Mesenchymal stem cell (in vitro differentiated cells and primary cell): ENCODE measurements at regions not wholly inside any gene's neighbourhood (a gene's known extent, or its start where the extent isn't known, plus 50 kb on each side); places are given as distances from the start of the nearest gene placed in this dataset.

Experiments
- DNase-seq: peaks from one replicate; pipeline ENCODE4 v3.0.0-alpha.2; 2013
- H2AFZ ChIP-seq: one replicate; pipeline ENCODE4 v1.6.1; 2013; ENCODE audit warnings: low read depth, mild to moderate bottlenecking, control low read depth, inconsistent platforms, low read length, moderate library complexity
- H2AK5ac ChIP-seq: 2 replicates; pipeline ENCODE4 v1.6.1; 2013; ENCODE audit warnings: low read length, moderate library complexity, mild to moderate bottlenecking, inconsistent platforms; ENCODE audit not compliant: severe bottlenecking
- H2BK120ac ChIP-seq: one replicate; pipeline ENCODE4 v1.6.1; 2013; ENCODE audit warnings: low read depth, mild to moderate bottlenecking, inconsistent platforms, low read length, moderate library complexity
- H2BK12ac ChIP-seq, 2 experiments: one replicate each; pipeline ENCODE4 v1.6.1; 2013; ENCODE audit warnings: inconsistent platforms in 2 of 2, low read length in 2 of 2, mild to moderate bottlenecking in 2 of 2, moderate library complexity in 2 of 2, control low read depth in 1 of 2
- H2BK15ac ChIP-seq: one replicate; pipeline ENCODE4 v1.6.1; 2013; ENCODE audit warnings: mild to moderate bottlenecking, low read depth, inconsistent platforms; ENCODE audit not compliant: poor library complexity, severe bottlenecking
- H2BK5ac ChIP-seq: 2 replicates; pipeline ENCODE4 v1.6.1; 2013; ENCODE audit warnings: low read depth, mild to moderate bottlenecking, low read length, control low read depth, inconsistent platforms; ENCODE audit not compliant: poor library complexity, severe bottlenecking
- H3K14ac ChIP-seq, 2 experiments: one replicate each; pipeline ENCODE4 v1.6.1; 2013; ENCODE audit warnings: inconsistent platforms in 2 of 2, low read length in 2 of 2, control low read depth in 1 of 2, mild to moderate bottlenecking in 1 of 2, moderate library complexity in 1 of 2
- H3K18ac ChIP-seq, 2 experiments: one replicate each; pipeline ENCODE4 v1.6.1; 2013; ENCODE audit warnings: inconsistent platforms in 2 of 2, low read length in 2 of 2, control low read depth in 1 of 2, low read depth in 1 of 2, mild to moderate bottlenecking in 1 of 2
- H3K23ac ChIP-seq, 2 experiments: one replicate each; pipeline ENCODE4 v1.6.1; 2013; ENCODE audit warnings: inconsistent platforms in 2 of 2, low read length in 2 of 2, mild to moderate bottlenecking in 2 of 2, moderate library complexity in 2 of 2, control low read depth in 1 of 2
- H3K27ac ChIP-seq: 2 replicates; pipeline ENCODE4 v1.5.1; 2013; ENCODE audit warnings: mild to moderate bottlenecking, moderate library complexity, low read length, control low read depth, inconsistent platforms; ENCODE audit not compliant: poor library complexity, severe bottlenecking
- H3K27me3 ChIP-seq, 2 experiments: 2 replicates each; pipeline versions ENCODE4 v1.6.1 to v1.7.0; 2013; ENCODE audit warnings: low read length in 2 of 2, mild to moderate bottlenecking in 2 of 2, moderate library complexity in 2 of 2, control low read depth in 1 of 2, inconsistent platforms in 1 of 2; ENCODE audit not compliant: control insufficient read depth in 1 of 2, insufficient read depth in 1 of 2
- H3K36me3 ChIP-seq, 2 experiments: 2 replicates each; pipeline versions ENCODE4 v1.6.1 to v1.7.0; 2013; ENCODE audit warnings: low read length in 2 of 2, control low read depth in 1 of 2, inconsistent platforms in 1 of 2, low read depth in 1 of 2, mild to moderate bottlenecking in 1 of 2; ENCODE audit not compliant: insufficient read depth in 2 of 2, control insufficient read depth in 1 of 2
- H3K4ac ChIP-seq, 2 experiments: one replicate each; pipeline ENCODE4 v1.6.1; 2013; ENCODE audit warnings: inconsistent platforms in 2 of 2, low read length in 2 of 2, mild to moderate bottlenecking in 2 of 2, moderate library complexity in 2 of 2, control low read depth in 1 of 2, low read depth in 1 of 2
- H3K4me1 ChIP-seq: 2 replicates; pipeline ENCODE4 v1.6.1; 2013; ENCODE audit warnings: low read depth, low read length, control low read depth; ENCODE audit not compliant: control insufficient read depth, insufficient read depth
- H3K4me2 ChIP-seq: 2 replicates; pipeline ENCODE4 v1.6.1; 2013; ENCODE audit warnings: low read length, mild to moderate bottlenecking, inconsistent platforms; ENCODE audit not compliant: poor library complexity, severe bottlenecking
- H3K4me3 ChIP-seq, 2 experiments: 2 replicates each; pipeline versions ENCODE4 v1.5.1 to v1.7.0; 2013; ENCODE audit warnings: low read length in 2 of 2, mild to moderate bottlenecking in 2 of 2, control low read depth in 1 of 2, low read depth in 1 of 2; ENCODE audit not compliant: insufficient read depth in 1 of 2
- H3K79me1 ChIP-seq: replicated peaks from 2 replicates; pipeline ENCODE4 v1.6.1; 2013; ENCODE audit warnings: mild to moderate bottlenecking, control low read depth, low read length, inconsistent platforms; ENCODE audit not compliant: poor library complexity, severe bottlenecking
- H3K9ac ChIP-seq: 2 replicates; pipeline ENCODE4 v1.7.0; 2013; ENCODE audit warnings: mild to moderate bottlenecking, low read length, moderate library complexity
- H3K9me3 ChIP-seq: 2 replicates; pipeline ENCODE4 v1.7.0; 2013; ENCODE audit warnings: mild to moderate bottlenecking, low read length; ENCODE audit not compliant: control insufficient read depth
- H4K8ac ChIP-seq: one replicate; pipeline ENCODE4 v1.6.1; 2013; ENCODE audit warnings: inconsistent platforms, mild to moderate bottlenecking, low read length, moderate library complexity
- H4K91ac ChIP-seq: one replicate; pipeline ENCODE4 v1.6.1; 2013; ENCODE audit warnings: mild to moderate bottlenecking, low read length, inconsistent platforms
- WGBS: methylation state at CpG from one replicate; pipeline ENCODE4 v1.1.7; 2013; ENCODE audit warnings: mixed read lengths; 5-methylcytosine and 5-hydroxymethylcytosine counted together

- peaks cover 0 to 14% of the 10 kb centered on the region in 2 experiments for H3K27me3 ChIP-seq
- no peak overlapping the region for H3K9ac ChIP-seq
- H2BK15ac ChIP-seq, result no peak overlapping the region
- no peak overlapping the region for H3K27ac ChIP-seq
- H3K18ac ChIP-seq, result no peak overlapping the region
- H3K36me3 ChIP-seq, result no peaks in the 10 kb centered on the region
- H4K8ac ChIP-seq, result no peak overlapping the region
- no peak overlapping the region for H3K4me2 ChIP-seq
- H2BK120ac ChIP-seq, result no peak overlapping the region
- no peak overlapping the region for H2AFZ ChIP-seq
- no peak overlapping the region for H4K91ac ChIP-seq
- no peak overlapping the region for H3K14ac ChIP-seq
- H3K4me1 ChIP-seq, result peaks cover 13% of the 10 kb centered on the region
- no peak for DNase-seq
- H3K9me3 ChIP-seq, result no peaks in the 10 kb centered on the region
- no peak overlapping the region for H3K4me3 ChIP-seq
- H2BK5ac ChIP-seq, result no peak overlapping the region
- H2AK5ac ChIP-seq, result no peak overlapping the region
- no peak overlapping the region for H3K4ac ChIP-seq
- H3K79me1 ChIP-seq, result no peaks in the 10 kb centered on the region
- H3K23ac ChIP-seq, result no peak overlapping the region
- 94% methylated on average over 2 of the region's 3 CpGs for WGBS
- H2BK12ac ChIP-seq, result no peak overlapping the region
Measured at GRCh38 chrX:134714633-134715110, 56.4 kb upstream of the PLAC1 start.

- Histone ChIP-seq H3K9ac (no peak overlapping the region), H3K27me3 (peaks cover 0 to 14% of the 10 kb centered on the region in 2 experiments), H4K8ac (no peak overlapping the region), H2AFZ (no peak overlapping the region), H3K4me1 (peaks cover 13% of the 10 kb centered on the region), H3K14ac (peak overlapping the region in 1 of 2 experiments; percentile 48), H2BK5ac (no peak overlapping the region), H3K36me3 (no peaks in the 10 kb centered on the region), H3K9me3 (no peaks in the 10 kb centered on the region), H3K79me1 (no peaks in the 10 kb centered on the region), H2BK120ac (no peak overlapping the region), H2AK5ac (no peak overlapping the region), H2BK12ac (peak overlapping the region in 1 of 2 experiments; percentile 63), H3K4me3 (no peak overlapping the region), H2BK15ac (no peak overlapping the region), H4K91ac (no peak overlapping the region), H3K18ac (no peak overlapping the region), H3K27ac (no peak overlapping the region), H3K4ac (no peak overlapping the region), H3K4me2 (no peak overlapping the region), H3K23ac (no peak overlapping the region)
- no peak for DNase-seq
- WGBS, result 44% methylated on average over 5 of the region's 10 CpGs
Measured at GRCh38 chrX:134713618-134714107, 55.4 kb upstream of the PLAC1 start.

GRCh38 chrX:134712272-134712671 is 54.0 kb upstream of the PLAC1 start:
- DNase-seq, result no peak
- Histone ChIP-seq H3K18ac (no peak overlapping the region), H3K27ac (no peak overlapping the region), H3K23ac (no peak overlapping the region), H2BK5ac (no peak overlapping the region), H3K9me3 (no peaks in the 10 kb centered on the region), H3K4me3 (no peak overlapping the region), H3K79me1 (no peaks in the 10 kb centered on the region), H2BK12ac (no peak overlapping the region), H3K36me3 (no peaks in the 10 kb centered on the region), H2AK5ac (no peak overlapping the region), H4K8ac (no peak overlapping the region), H3K4ac (no peak overlapping the region), H3K9ac (no peak overlapping the region), H2AFZ (no peak overlapping the region), H3K14ac (no peak overlapping the region), H2BK120ac (no peak overlapping the region), H4K91ac (no peak overlapping the region), H3K4me2 (no peak overlapping the region), H3K27me3 (peaks cover 0 to 14% of the 10 kb centered on the region in 2 experiments), H3K4me1 (peaks cover 9% of the 10 kb centered on the region), H2BK15ac (no peak overlapping the region)
- 100% methylated on average over 1 of the region's 3 CpGs for WGBS

- Histone ChIP-seq H3K4me3 (no peak overlapping the region), H2BK12ac (no peak overlapping the region), H4K8ac (no peak overlapping the region), H3K18ac (no peak overlapping the region), H3K23ac (no peak overlapping the region), H3K27ac (no peak overlapping the region), H2BK15ac (no peak overlapping the region), H3K9ac (peak overlapping the region; percentile 17), H2AFZ (no peak overlapping the region), H2BK120ac (no peak overlapping the region), H2AK5ac (no peak overlapping the region), H3K9me3 (no peaks in the 10 kb centered on the region), H3K4me1 (peaks cover 9% of the 10 kb centered on the region), H3K27me3 (peaks cover 0 to 14% of the 10 kb centered on the region in 2 experiments), H3K14ac (no peak overlapping the region), H2BK5ac (no peak overlapping the region), H3K36me3 (no peaks in the 10 kb centered on the region), H3K79me1 (no peaks in the 10 kb centered on the region), H3K4ac (no peak overlapping the region), H4K91ac (no peak overlapping the region), H3K4me2 (no peak overlapping the region)
- WGBS, result 20% methylated on average over 1 of the region's 3 CpGs
- no peak for DNase-seq
Measured at GRCh38 chrX:134711135-134711921, 53.1 kb upstream of the PLAC1 start.
